ENCODE measurements at regions not wholly inside any gene's neighbourhood (a gene's known extent, or its start where the extent isn't known, plus 50 kb on each side); places are given as distances from the start of the nearest gene placed in this dataset.

- no peak for TF ChIP-seq DPF2 (CRISPR knock-in tag; IDR thresholded peaks at IDR 0.05; ENCODE audit: borderline replicate concordance, low read depth)
- no peak for TF ChIP-seq ZKSCAN8 (CRISPR knock-in tag; IDR thresholded peaks at IDR 0.05; ENCODE audit: borderline replicate concordance)
- no peak for TF ChIP-seq TIGD3 (CRISPR knock-in tag; IDR thresholded peaks at IDR 0.05; ENCODE audit: borderline replicate concordance)
- TF ChIP-seq GATAD2A (CRISPR knock-in tag; IDR thresholded peaks at IDR 0.05): no peak
- no peak for TF ChIP-seq ARHGAP35 (CRISPR knock-in tag; IDR thresholded peaks at IDR 0.05; ENCODE audit: borderline replicate concordance)
- TF ChIP-seq ZNF761 (CRISPR knock-in tag; conservative IDR thresholded peaks at IDR 0.05): no peak
- no peak for TF ChIP-seq HOXA7 (CRISPR knock-in tag; IDR thresholded peaks at IDR 0.05)
Observed at GRCh38 chr6:79413562-79414002, 123.6 kb downstream of the LCA5 start.

Data from HepG2 (cell line).